PC-3 (cell line): ENCODE measurements at regions not wholly inside any gene's neighbourhood (a gene's known extent, or its start where the extent isn't known, plus 50 kb on each side); places are given as distances from the start of the nearest gene placed in this dataset.

Experiments used
- ATAC-seq: fragments of 200-7000 bp; cut with Tn5 transposase; 2 replicates; pipeline ENCODE4 v1.9.1; 2020; ENCODE audit warnings: mild to moderate bottlenecking, moderate library complexity
- BruUV-seq: library from RNA; stranded (reverse); fragments of 400-500 nt; replicated peaks from 2 replicates; lab custom pipeline; 2021; lab: Mats Ljungman, UMichigan
- CTCF ChIA-PET: fragments of 300-600 bp; sonication (Branson Sonifier 250); formaldehyde crosslinking; loops from one replicate; lab custom pipeline; 2022; ENCODE audit warnings: antibody characterized with exemption; lab: Charles Lee
- POLR2A ChIA-PET: fragments of 300-600 bp; sonication (Branson Sonifier 250); formaldehyde crosslinking; loops from one replicate; lab custom pipeline; 2022; ENCODE audit warnings: antibody characterized with exemption; ENCODE audit not compliant: unreplicated experiment; lab: Charles Lee
- DNase-seq: peaks from one replicate; pipeline ENCODE4 v3.0.0-alpha.2; 2015
- H2AFZ ChIP-seq: fragments of 300-600 bp; sonication (generic); 2 replicates; pipeline ENCODE4 v1.6.0; 2016; ENCODE audit warnings: antibody characterized with exemption, low read length
- H3F3A ChIP-seq: fragments of 300-600 bp; sonication (generic); one replicate; pipeline ENCODE4 v1.6.0; 2017; ENCODE audit warnings: antibody characterized with exemption, low read length, control low read depth, mild to moderate bottlenecking; ENCODE audit not compliant: unreplicated experiment
- H3K27ac ChIP-seq: fragments of 300-600 bp; sonication (generic); 2 replicates; pipeline ENCODE4 v1.5.1; 2016; ENCODE audit warnings: mild to moderate bottlenecking, low read length
- H3K27me3 ChIP-seq: fragments of 300-600 bp; sonication (generic); 2 replicates; pipeline ENCODE4 v1.6.1; 2016; ENCODE audit warnings: low read length, mixed read lengths
- H3K36me3 ChIP-seq: fragments of 300-600 bp; sonication (generic); 2 replicates; pipeline ENCODE4 v1.6.1; 2016; ENCODE audit warnings: low read depth, mixed run types, low read length, mixed read lengths
- H3K4me1 ChIP-seq: fragments of 300-600 bp; sonication (generic); 2 replicates; pipeline ENCODE4 v1.5.1; 2016; ENCODE audit warnings: low read length; ENCODE audit not compliant: insufficient read depth
- H3K4me2 ChIP-seq: fragments of 300-600 bp; sonication (generic); 2 replicates; pipeline ENCODE4 v1.6.0; 2016; ENCODE audit warnings: low read length
- H3K4me3 ChIP-seq: fragments of 300-600 bp; sonication (generic); 2 replicates; pipeline ENCODE4 v1.5.1; 2016; ENCODE audit warnings: mild to moderate bottlenecking, low read length, mixed read lengths
- H3K79me2 ChIP-seq: fragments of 300-600 bp; sonication (generic); 2 replicates; pipeline ENCODE4 v1.6.1; 2017; ENCODE audit warnings: low read length, mixed read lengths
- H3K9ac ChIP-seq: fragments of 300-600 bp; sonication (generic); 2 replicates; pipeline ENCODE4 v1.6.0; 2016; ENCODE audit warnings: mild to moderate bottlenecking, low read length
- H3K9me2 ChIP-seq: fragments of 300-600 bp; sonication (generic); replicated peaks from 2 replicates; pipeline ENCODE4 v1.6.1; 2016; ENCODE audit warnings: mixed run types, low read length, mixed read lengths
- H3K9me3 ChIP-seq: fragments of 300-600 bp; sonication (generic); 2 replicates; pipeline ENCODE4 v1.6.1; 2016; ENCODE audit warnings: low read length, mixed read lengths
- H4K20me1 ChIP-seq: fragments of 300-600 bp; sonication (generic); 2 replicates; pipeline ENCODE4 v1.6.1; 2016; ENCODE audit warnings: low read length, mixed read lengths
- EZH2 ChIP-seq: fragments of 300-600 bp; sonication (generic); IDR thresholded peaks from one replicate; pipeline ENCODE4 v1.6.1; 2017; ENCODE audit warnings: antibody characterized with exemption, mild to moderate bottlenecking, low read length; ENCODE audit not compliant: unreplicated experiment
- EZH2phosphoT487 ChIP-seq: fragments of 300-600 bp; sonication (generic); IDR thresholded peaks from 2 replicates; pipeline ENCODE4 v1.6.1; 2018; ENCODE audit warnings: mild to moderate bottlenecking, antibody characterized with exemption, low read length, borderline replicate concordance
- intact Hi-C: fragments of 100-400 bp; cut with micrococcal nuclease; formaldehyde crosslinking; loops from 2 replicates; pipeline ENCODE4 v1.9.0; 2023
- TF ChIP-seq, protein P1 (sequence below): fragments of 300-600 bp; sonication (generic); conservative IDR thresholded peaks from 2 replicates; pipeline ENCODE4 v1.5.1; 2017; ENCODE audit warnings: antibody characterized with exemption, low read depth, mild to moderate bottlenecking, low read length

DNA sequence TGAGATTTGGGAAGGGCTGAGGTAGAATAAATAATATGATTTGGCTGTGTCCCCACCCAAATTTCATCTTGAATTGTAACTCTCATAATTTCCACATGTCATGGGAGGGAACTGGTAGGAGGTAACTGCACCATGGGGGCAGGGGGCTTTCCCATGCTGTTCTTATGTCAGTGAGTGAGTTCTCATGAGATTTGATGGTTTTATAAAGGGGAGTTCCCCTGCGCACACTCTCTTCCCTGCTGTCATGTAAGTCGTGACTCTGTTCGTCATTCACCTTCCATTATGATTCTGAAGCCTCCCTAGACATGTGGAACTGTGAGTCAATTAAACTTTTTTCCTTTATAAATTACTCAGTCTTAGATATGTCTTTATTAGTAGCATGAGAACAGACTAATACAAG is 115.5 kb upstream of the STARD4 start:
- Histone ChIP-seq H3K79me2 (no peaks in the 10 kb centered on the region), H3K4me1 (no peaks in the 10 kb centered on the region; the same call in 1 of the 2 replicates), H3K27ac (no peak overlapping the region), H3K9ac (no peak overlapping the region), H3K9me2 (no peaks in the 10 kb centered on the region), H3K27me3 (no peaks in the 10 kb centered on the region), H3K9me3 (no peaks in the 10 kb centered on the region), H2AFZ (no peak overlapping the region), H4K20me1 (no peaks in the 10 kb centered on the region), H3K36me3 (no peaks in the 10 kb centered on the region), H3F3A (no peaks in the 10 kb centered on the region), H3K4me3 (no peak overlapping the region), H3K4me2 (no peak overlapping the region)
- no peak for TF ChIP-seq EZH2phosphoT487
- TF ChIP-seq, protein P1, sequence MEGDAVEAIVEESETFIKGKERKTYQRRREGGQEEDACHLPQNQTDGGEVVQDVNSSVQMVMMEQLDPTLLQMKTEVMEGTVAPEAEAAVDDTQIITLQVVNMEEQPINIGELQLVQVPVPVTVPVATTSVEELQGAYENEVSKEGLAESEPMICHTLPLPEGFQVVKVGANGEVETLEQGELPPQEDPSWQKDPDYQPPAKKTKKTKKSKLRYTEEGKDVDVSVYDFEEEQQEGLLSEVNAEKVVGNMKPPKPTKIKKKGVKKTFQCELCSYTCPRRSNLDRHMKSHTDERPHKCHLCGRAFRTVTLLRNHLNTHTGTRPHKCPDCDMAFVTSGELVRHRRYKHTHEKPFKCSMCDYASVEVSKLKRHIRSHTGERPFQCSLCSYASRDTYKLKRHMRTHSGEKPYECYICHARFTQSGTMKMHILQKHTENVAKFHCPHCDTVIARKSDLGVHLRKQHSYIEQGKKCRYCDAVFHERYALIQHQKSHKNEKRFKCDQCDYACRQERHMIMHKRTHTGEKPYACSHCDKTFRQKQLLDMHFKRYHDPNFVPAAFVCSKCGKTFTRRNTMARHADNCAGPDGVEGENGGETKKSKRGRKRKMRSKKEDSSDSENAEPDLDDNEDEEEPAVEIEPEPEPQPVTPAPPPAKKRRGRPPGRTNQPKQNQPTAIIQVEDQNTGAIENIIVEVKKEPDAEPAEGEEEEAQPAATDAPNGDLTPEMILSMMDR: no peak
- no peak for TF ChIP-seq EZH2
- CTCF ChIA-PET: no interaction called here
- intact Hi-C loops: no loop called here
- POLR2A ChIA-PET: no interaction called here
- ATAC-seq (no peak), DNase-seq (no peak)
- BruUV-seq: no TSS peak

DNA sequence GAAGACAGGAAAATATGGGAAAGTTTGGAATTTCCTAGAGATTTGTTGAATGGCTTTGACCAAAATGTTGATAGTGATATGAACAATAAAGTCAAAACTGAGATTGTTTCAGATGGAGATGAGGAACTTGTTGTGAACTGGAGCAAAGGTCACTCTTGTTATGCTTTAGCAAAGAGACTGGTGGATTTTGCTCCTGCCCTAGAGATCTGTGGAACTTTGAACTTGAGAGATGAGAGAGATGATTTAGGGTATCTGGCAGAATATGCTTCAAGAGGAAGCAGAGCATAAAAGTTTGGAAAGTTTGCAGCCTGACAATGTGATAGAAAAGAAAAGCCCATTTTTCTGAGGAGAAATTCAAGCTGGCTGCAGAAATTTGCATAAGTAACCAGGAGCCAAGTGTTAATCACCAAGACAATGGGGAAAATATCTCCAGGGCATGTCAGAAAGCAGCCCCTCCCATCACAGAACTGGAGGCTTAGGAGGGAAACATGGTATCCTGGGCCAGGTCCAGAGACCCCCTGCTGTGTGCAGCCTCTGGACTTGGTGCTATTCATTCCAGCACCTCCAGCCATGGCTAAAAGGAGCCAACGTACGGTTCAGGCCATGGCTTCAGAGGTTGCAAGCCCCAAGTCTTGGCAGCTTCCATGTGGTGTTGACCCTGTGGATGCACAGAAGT is 114.3 kb upstream of the STARD4 start:
- BruUV-seq: no TSS peak
- Histone ChIP-seq H3K4me2 (no peak overlapping the region), H4K20me1 (no peaks in the 10 kb centered on the region), H3K79me2 (no peaks in the 10 kb centered on the region), H3K9me3 (no peaks in the 10 kb centered on the region), H3K27me3 (no peaks in the 10 kb centered on the region), H3K9ac (no peak overlapping the region), H3K9me2 (no peaks in the 10 kb centered on the region), H2AFZ (no peak overlapping the region), H3K4me1 (no peaks in the 10 kb centered on the region; the same call in 1 of the 2 replicates), H3K4me3 (no peak overlapping the region), H3F3A (no peaks in the 10 kb centered on the region), H3K36me3 (no peaks in the 10 kb centered on the region), H3K27ac (no peak overlapping the region)
- intact Hi-C loops: no loop called here
- TF ChIP-seq EZH2: no peak
- TF ChIP-seq, protein P1: no peak
- no peak for TF ChIP-seq EZH2phosphoT487
- DNase-seq (no peak), ATAC-seq (no peak)
- ChIA-PET CTCF (no interaction called here), POLR2A (no interaction called here)

DNA sequence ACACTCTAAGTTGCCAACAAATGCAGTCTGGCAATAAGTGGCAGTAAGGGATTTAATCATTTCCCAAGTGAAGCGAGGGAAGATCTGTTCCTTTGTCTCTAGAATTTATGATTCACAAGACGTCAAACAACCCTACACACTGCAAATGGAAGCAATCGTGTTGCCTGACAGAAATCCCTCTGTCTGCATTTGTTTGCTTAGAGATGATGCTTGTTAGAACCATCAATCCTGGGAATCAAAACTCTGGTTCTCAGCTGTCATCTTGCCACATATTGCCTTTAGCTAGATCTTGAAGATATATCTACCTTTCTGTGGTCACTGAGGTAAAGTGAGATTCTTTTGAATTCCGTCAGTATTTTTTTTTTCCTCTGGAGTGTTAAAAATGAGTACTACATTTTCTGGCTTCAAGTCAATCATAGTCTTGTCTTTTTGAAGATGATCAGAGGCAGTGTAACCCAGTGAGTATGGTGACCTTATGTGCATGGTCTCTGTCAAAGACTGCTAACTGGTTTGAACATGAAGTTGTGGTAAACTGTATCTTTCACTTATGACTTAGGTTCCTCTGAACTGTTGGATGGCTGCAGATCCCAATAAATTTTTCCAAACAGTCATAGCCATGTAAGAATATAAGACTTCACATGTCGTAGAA is 106.4 kb upstream of the STARD4 start:
- TF ChIP-seq, protein P1: no peak
- TF ChIP-seq EZH2phosphoT487: no peak
- no peak for TF ChIP-seq EZH2
- intact Hi-C loops: no loop called here
- Histone ChIP-seq H3K4me1 (peaks cover 3% of the 10 kb centered on the region), H3K9me2 (no peaks in the 10 kb centered on the region), H3K9ac (no peak overlapping the region), H3F3A (no peaks in the 10 kb centered on the region), H3K36me3 (no peaks in the 10 kb centered on the region), H3K27ac (peak overlapping the region; percentile 45), H3K9me3 (no peaks in the 10 kb centered on the region), H4K20me1 (no peaks in the 10 kb centered on the region), H2AFZ (no peak overlapping the region), H3K79me2 (no peaks in the 10 kb centered on the region), H3K4me2 (0 out of 2 replicates have a peak overlapping the region, but pooled peaks have one; percentile 17), H3K27me3 (no peaks in the 10 kb centered on the region), H3K4me3 (no peak overlapping the region)
- no TSS peak for BruUV-seq
- ChIA-PET CTCF (no interaction called here), POLR2A (no interaction called here)
- ATAC-seq (no peak), DNase-seq (peak; percentile 73)
